GM23338 (cell line): ENCODE measurements at regions not wholly inside any gene's neighbourhood (a gene's known extent, or its start where the extent isn't known, plus 50 kb on each side); places are given as distances from the start of the nearest gene placed in this dataset.

Experiments used
- ATAC-seq: fragments of 200-7000 bp; cut with Tn5 transposase; 3 replicates; pipeline ENCODE4 v1.9.1; 2020
- DNase-seq: peaks from one replicate; pipeline ENCODE4 v3.0.0-alpha.2; 2015; ENCODE audit warnings: low spot score
- H2AFZ ChIP-seq: fragments of 200-600 bp; sonication (generic); 2 replicates; pipeline ENCODE4 v1.8.0; 2016; ENCODE audit warnings: antibody characterized with exemption, mild to moderate bottlenecking, moderate library complexity
- H3F3A ChIP-seq: fragments of 200-600 bp; sonication (generic); replicated peaks from 2 replicates; pipeline ENCODE4 v1.8.0; 2017; ENCODE audit warnings: antibody characterized with exemption, mixed run types, low read depth
- H3K27ac ChIP-seq: fragments of 200-600 bp; sonication (generic); 2 replicates; pipeline ENCODE4 v1.6.1; 2016; ENCODE audit warnings: low read depth
- H3K27me3 ChIP-seq: fragments of 200-600 bp; sonication (generic); 2 replicates; pipeline ENCODE4 v1.8.0; 2016; ENCODE audit warnings: mild to moderate bottlenecking, mixed run types, moderate library complexity; ENCODE audit not compliant: insufficient read depth
- H3K36me3 ChIP-seq: fragments of 200-600 bp; sonication (generic); 2 replicates; pipeline ENCODE4 v1.8.0; 2016; ENCODE audit warnings: mild to moderate bottlenecking; ENCODE audit not compliant: insufficient read depth
- H3K4me1 ChIP-seq: fragments of 200-600 bp; sonication (generic); 2 replicates; pipeline ENCODE4 v1.8.0; 2016; ENCODE audit warnings: mild to moderate bottlenecking, moderate library complexity; ENCODE audit not compliant: insufficient read depth
- H3K4me2 ChIP-seq: fragments of 200-600 bp; sonication (generic); 2 replicates; pipeline ENCODE4 v1.7.1; 2017; ENCODE audit warnings: mixed run types
- H3K4me3 ChIP-seq: fragments of 200-600 bp; sonication (generic); 2 replicates; pipeline ENCODE4 v1.6.1; 2016; ENCODE audit warnings: mixed run types
- H3K79me2 ChIP-seq: fragments of 200-600 bp; sonication (generic); replicated peaks from 2 replicates; pipeline ENCODE4 v1.8.0; 2017; ENCODE audit warnings: mild to moderate bottlenecking; ENCODE audit not compliant: insufficient read depth
- H3K9me2 ChIP-seq: fragments of 200-600 bp; sonication (generic); 2 replicates; pipeline ENCODE4 v1.8.0; 2017; ENCODE audit not compliant: insufficient read depth
- H4K20me1 ChIP-seq: fragments of 200-600 bp; sonication (generic); replicated peaks from 2 replicates; pipeline ENCODE4 v1.8.0; 2017; ENCODE audit warnings: mild to moderate bottlenecking; ENCODE audit not compliant: insufficient read depth
- H3K27ac Mint-ChIP-seq: 2 replicates; pipeline ENCODE4 v1.8.0; 2020; ENCODE audit warnings: inconsistent platforms, mild to moderate bottlenecking, moderate library complexity, mixed read lengths
- H3K27me3 Mint-ChIP-seq: 3 replicates; pipeline ENCODE4 v1.8.0; 2022; ENCODE audit warnings: low read depth, mild to moderate bottlenecking, moderate library complexity, mixed read lengths, inconsistent platforms; ENCODE audit not compliant: insufficient read depth, poor library complexity
- H3K36me3 Mint-ChIP-seq: 3 replicates; pipeline ENCODE4 v1.8.0; 2021; ENCODE audit warnings: low read depth, mild to moderate bottlenecking, inconsistent platforms, moderate library complexity, mixed read lengths
- H3K4me1 Mint-ChIP-seq: 3 replicates; pipeline ENCODE4 v1.8.0; 2020; ENCODE audit warnings: mild to moderate bottlenecking, inconsistent platforms, mixed read lengths
- H3K4me3 Mint-ChIP-seq: 3 replicates; pipeline ENCODE4 v1.8.0; 2021; ENCODE audit warnings: moderate library complexity, mild to moderate bottlenecking, inconsistent platforms, mixed read lengths
- H3K9me3 Mint-ChIP-seq: 3 replicates; pipeline ENCODE4 v1.8.0; 2020; ENCODE audit warnings: moderate library complexity, mild to moderate bottlenecking, inconsistent platforms, mixed read lengths
- POLR2AphosphoS5 ChIP-seq: IDR thresholded peaks from 2 replicates; pipeline ENCODE4 v1.6.1; 2016; ENCODE audit warnings: antibody characterized with exemption, low read depth
- REST ChIP-seq: IDR thresholded peaks from one replicate; pipeline ENCODE4 v1.6.1; 2018; ENCODE audit warnings: antibody characterized with exemption; ENCODE audit not compliant: unreplicated experiment
- ZNF331 ChIP-seq: fragments of 250-450 bp; sonication (Bioruptor Pico); IDR thresholded peaks from 2 replicates; pipeline ENCODE4 v1.5.0; 2020; ENCODE audit warnings: low read depth, mild to moderate bottlenecking, moderate library complexity
- ZNF462 ChIP-seq: fragments of 250-450 bp; sonication (Bioruptor Pico); IDR thresholded peaks from 2 replicates; pipeline ENCODE4 v1.5.0; 2020; ENCODE audit warnings: mild to moderate bottlenecking, moderate library complexity

- no peaks in the 10 kb centered on the region for H3K36me3 ChIP-seq
- H2AFZ ChIP-seq, result no peak overlapping the region
- H3K4me3 Mint-ChIP-seq, result no peak overlapping the region
- H3K79me2 ChIP-seq, result no peaks in the 10 kb centered on the region
- peaks cover 7% of the 10 kb centered on the region for H3K27me3 Mint-ChIP-seq
- H3K27ac Mint-ChIP-seq, result no peak overlapping the region
- no peaks in the 10 kb centered on the region; the same call in 2 of the 3 replicates for H3K9me3 Mint-ChIP-seq
- H3K4me1 ChIP-seq, result no peaks in the 10 kb centered on the region
- H3K4me2 ChIP-seq, result no peak overlapping the region
- DNase-seq, result no peak
- TF ChIP-seq POLR2AphosphoS5 (no peak), ZNF462 (no peak), ZNF331 (CRISPR knock-in tag) (no peak), REST (no peak)
- H3K4me1 Mint-ChIP-seq, result peaks cover 12% of the 10 kb centered on the region
- H4K20me1 ChIP-seq, result no peaks in the 10 kb centered on the region
- ATAC-seq, result no peak
- no peaks in the 10 kb centered on the region for H3K27me3 ChIP-seq
- H3F3A ChIP-seq, result no peaks in the 10 kb centered on the region
- no peak overlapping the region for H3K4me3 ChIP-seq
- H3K27ac ChIP-seq, result no peak overlapping the region
- no peaks in the 10 kb centered on the region for H3K36me3 Mint-ChIP-seq
- no peaks in the 10 kb centered on the region for H3K9me2 ChIP-seq
Measured at GRCh38 chrX:110430293-110431076, 71.8 kb downstream of the RTL9 start.
